ENCODE measurements at regions not wholly inside any gene's neighbourhood (a gene's known extent, or its start where the extent isn't known, plus 50 kb on each side); places are given as distances from the start of the nearest gene placed in this dataset.

DNA sequence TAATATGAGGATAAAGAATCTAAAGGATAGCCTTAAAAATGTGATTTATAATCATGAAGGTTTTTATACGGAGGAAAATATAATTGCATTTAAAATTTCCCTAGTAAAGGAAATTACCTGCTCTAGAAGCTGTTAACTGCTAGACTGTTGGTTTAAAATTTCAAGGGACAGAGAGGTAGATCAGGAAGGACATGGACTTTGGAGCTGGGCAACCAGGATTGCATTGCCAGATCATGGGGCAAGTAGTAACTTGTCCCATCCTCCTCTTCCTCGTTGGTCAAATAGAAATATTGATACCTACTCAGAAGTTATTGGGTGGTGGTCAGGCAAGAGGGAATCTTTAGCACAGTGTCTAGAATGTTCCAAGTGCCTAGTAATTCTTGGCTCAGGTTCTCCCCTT is 525.1 kb downstream of the MFSD1 start:
- TF ChIP-seq PAX5 (IDR thresholded peaks at IDR 0.05; ENCODE audit: insufficient read depth, low read length, severe bottlenecking) = no peak
- no peak for TF ChIP-seq TAF1 (IDR thresholded peaks at IDR 0.05; ENCODE audit: low read depth, low read length)
- no peak for TF ChIP-seq POLR2A (IDR thresholded peaks at IDR 0.05; ENCODE audit: low read depth, low read length)
- no peak for TF ChIP-seq POLR2AphosphoS5 (IDR thresholded peaks at IDR 0.05; ENCODE audit: low read depth, low read length)
- TF ChIP-seq SPI1 (IDR thresholded peaks at IDR 0.05; ENCODE audit: low read depth, low read length) = no peak
- no peak for TF ChIP-seq POU2F2 (IDR thresholded peaks at IDR 0.05; ENCODE audit: low read depth, low read length)
- no peak for DNase-seq (ENCODE audit: insufficient read length, low spot score)
- no peak for FAIRE-seq

DNA sequence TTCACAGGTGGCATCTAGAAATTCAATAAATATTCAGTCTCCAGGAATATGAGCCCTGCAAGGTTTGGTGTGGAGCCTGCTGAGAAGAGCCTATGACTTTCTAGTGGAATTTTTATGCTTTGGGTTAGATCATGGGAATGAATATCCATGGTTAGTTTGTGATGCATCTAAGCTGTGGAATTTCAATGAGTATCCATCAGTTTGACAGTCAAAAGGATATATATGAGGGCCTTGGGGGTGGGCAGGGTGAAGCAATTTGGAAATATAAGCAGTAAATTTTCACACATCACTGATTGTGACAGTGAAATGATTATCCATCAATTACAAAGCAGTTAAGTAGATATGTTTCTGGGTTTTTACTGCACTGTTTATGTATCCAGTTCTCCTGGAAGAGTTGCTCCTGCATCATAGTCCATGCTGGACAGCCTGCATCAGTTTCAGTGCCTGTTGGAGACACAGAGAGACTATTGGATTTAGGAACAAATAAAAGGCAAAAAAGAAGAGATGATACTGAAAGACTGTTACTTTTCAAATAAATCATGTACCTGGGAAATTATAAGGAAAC is 530.8 kb downstream of the MFSD1 start:
- no peak for TF ChIP-seq POLR2A (IDR thresholded peaks at IDR 0.05; ENCODE audit: low read depth, low read length)
- no peak for TF ChIP-seq POU2F2 (IDR thresholded peaks at IDR 0.05; ENCODE audit: low read depth, low read length)
- TF ChIP-seq PAX5 (IDR thresholded peaks at IDR 0.05; ENCODE audit: insufficient read depth, low read length, severe bottlenecking) = no peak
- no peak for TF ChIP-seq TAF1 (IDR thresholded peaks at IDR 0.05; ENCODE audit: low read depth, low read length)
- no peak for TF ChIP-seq SPI1 (IDR thresholded peaks at IDR 0.05; ENCODE audit: low read depth, low read length)
- TF ChIP-seq POLR2AphosphoS5 (IDR thresholded peaks at IDR 0.05; ENCODE audit: low read depth, low read length) = no peak
- DNase-seq (ENCODE audit: insufficient read length, low spot score) = no peak
- no peak for FAIRE-seq

GRCh38 chr3:159339131-159339530 is 537.3 kb downstream of the MFSD1 start:
- FAIRE-seq (no peak), DNase-seq (ENCODE audit: insufficient read length, low spot score) (no peak)
- TF ChIP-seq SPI1 (IDR thresholded peaks at IDR 0.05; ENCODE audit: low read depth, low read length) (no peak), POU2F2 (IDR thresholded peaks at IDR 0.05; ENCODE audit: low read depth, low read length) (no peak), PAX5 (IDR thresholded peaks at IDR 0.05; ENCODE audit: insufficient read depth, low read length, severe bottlenecking) (no peak), POLR2AphosphoS5 (IDR thresholded peaks at IDR 0.05; ENCODE audit: low read depth, low read length) (no peak), TAF1 (IDR thresholded peaks at IDR 0.05; ENCODE audit: low read depth, low read length) (no peak), POLR2A (IDR thresholded peaks at IDR 0.05; ENCODE audit: low read depth, low read length) (no peak)

- DNase-seq (ENCODE audit: insufficient read length, low spot score) = no peak
- no peak for FAIRE-seq
- TF ChIP-seq POU2F2 (IDR thresholded peaks at IDR 0.05; ENCODE audit: low read depth, low read length) = no peak
- no peak for TF ChIP-seq POLR2AphosphoS5 (IDR thresholded peaks at IDR 0.05; ENCODE audit: low read depth, low read length)
- TF ChIP-seq PAX5 (IDR thresholded peaks at IDR 0.05; ENCODE audit: insufficient read depth, low read length, severe bottlenecking) = no peak
- no peak for TF ChIP-seq SPI1 (IDR thresholded peaks at IDR 0.05; ENCODE audit: low read depth, low read length)
- TF ChIP-seq POLR2A (IDR thresholded peaks at IDR 0.05; ENCODE audit: low read depth, low read length) = no peak
- no peak for TF ChIP-seq TAF1 (IDR thresholded peaks at IDR 0.05; ENCODE audit: low read depth, low read length)
Observed at GRCh38 chr3:159340877-159341500, 539.1 kb downstream of the MFSD1 start.

GRCh38 chr3:159346271-159346903 is 544.5 kb downstream of the MFSD1 start:
- no peak for FAIRE-seq
- TF ChIP-seq TAF1 (IDR thresholded peaks at IDR 0.05; ENCODE audit: low read depth, low read length) (no peak), PAX5 (IDR thresholded peaks at IDR 0.05; ENCODE audit: insufficient read depth, low read length, severe bottlenecking) (no peak), POLR2AphosphoS5 (IDR thresholded peaks at IDR 0.05; ENCODE audit: low read depth, low read length) (no peak), POLR2A (IDR thresholded peaks at IDR 0.05; ENCODE audit: low read depth, low read length) (no peak), SPI1 (IDR thresholded peaks at IDR 0.05; ENCODE audit: low read depth, low read length) (no peak), POU2F2 (IDR thresholded peaks at IDR 0.05; ENCODE audit: low read depth, low read length) (no peak)
- DNase-seq (ENCODE audit: insufficient read length, low spot score) = no peak

DNA sequence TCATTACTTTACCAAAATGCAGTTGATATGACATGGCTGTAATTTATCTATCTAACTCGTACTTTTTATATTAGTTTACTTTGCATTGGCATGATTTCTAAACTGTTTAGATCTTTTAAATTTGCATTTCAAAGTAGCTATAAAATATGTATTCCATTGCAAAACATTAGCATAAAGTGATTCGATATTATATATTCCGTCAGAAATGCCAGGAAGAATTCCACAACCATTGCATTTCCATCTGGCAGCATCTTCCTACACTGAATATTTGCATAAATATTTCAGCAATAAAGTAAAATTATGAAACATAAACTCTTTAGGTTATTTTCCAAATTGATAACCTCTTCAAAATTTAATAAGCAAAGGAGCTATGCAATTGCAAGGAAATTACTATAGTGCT is 546.6 kb downstream of the MFSD1 start:
- FAIRE-seq = no peak
- DNase-seq (ENCODE audit: insufficient read length, low spot score) = no peak
- TF ChIP-seq POLR2AphosphoS5 (IDR thresholded peaks at IDR 0.05; ENCODE audit: low read depth, low read length) (no peak), POU2F2 (IDR thresholded peaks at IDR 0.05; ENCODE audit: low read depth, low read length) (no peak), TAF1 (IDR thresholded peaks at IDR 0.05; ENCODE audit: low read depth, low read length) (no peak), SPI1 (IDR thresholded peaks at IDR 0.05; ENCODE audit: low read depth, low read length) (no peak), PAX5 (IDR thresholded peaks at IDR 0.05; ENCODE audit: insufficient read depth, low read length, severe bottlenecking) (no peak), POLR2A (IDR thresholded peaks at IDR 0.05; ENCODE audit: low read depth, low read length) (no peak)

- no peak for DNase-seq (ENCODE audit: insufficient read length, low spot score)
- TF ChIP-seq POU2F2 (IDR thresholded peaks at IDR 0.05; ENCODE audit: low read depth, low read length) (no peak), TAF1 (IDR thresholded peaks at IDR 0.05; ENCODE audit: low read depth, low read length) (no peak), SPI1 (IDR thresholded peaks at IDR 0.05; ENCODE audit: low read depth, low read length) (no peak), POLR2A (IDR thresholded peaks at IDR 0.05; ENCODE audit: low read depth, low read length) (no peak), PAX5 (IDR thresholded peaks at IDR 0.05; ENCODE audit: insufficient read depth, low read length, severe bottlenecking) (no peak), POLR2AphosphoS5 (IDR thresholded peaks at IDR 0.05; ENCODE audit: low read depth, low read length) (no peak)
- FAIRE-seq = no peak
Observed at GRCh38 chr3:159356606-159357005, 554.8 kb downstream of the MFSD1 start.

- FAIRE-seq (no peak), DNase-seq (ENCODE audit: insufficient read length, low spot score) (no peak)
- TF ChIP-seq SPI1 (IDR thresholded peaks at IDR 0.05; ENCODE audit: low read depth, low read length) (no peak), POLR2A (IDR thresholded peaks at IDR 0.05; ENCODE audit: low read depth, low read length) (no peak), TAF1 (IDR thresholded peaks at IDR 0.05; ENCODE audit: low read depth, low read length) (no peak), POLR2AphosphoS5 (IDR thresholded peaks at IDR 0.05; ENCODE audit: low read depth, low read length) (no peak), POU2F2 (IDR thresholded peaks at IDR 0.05; ENCODE audit: low read depth, low read length) (no peak), PAX5 (IDR thresholded peaks at IDR 0.05; ENCODE audit: insufficient read depth, low read length, severe bottlenecking) (no peak)
Observed at GRCh38 chr3:159364511-159364910, 562.7 kb downstream of the MFSD1 start.

DNA sequence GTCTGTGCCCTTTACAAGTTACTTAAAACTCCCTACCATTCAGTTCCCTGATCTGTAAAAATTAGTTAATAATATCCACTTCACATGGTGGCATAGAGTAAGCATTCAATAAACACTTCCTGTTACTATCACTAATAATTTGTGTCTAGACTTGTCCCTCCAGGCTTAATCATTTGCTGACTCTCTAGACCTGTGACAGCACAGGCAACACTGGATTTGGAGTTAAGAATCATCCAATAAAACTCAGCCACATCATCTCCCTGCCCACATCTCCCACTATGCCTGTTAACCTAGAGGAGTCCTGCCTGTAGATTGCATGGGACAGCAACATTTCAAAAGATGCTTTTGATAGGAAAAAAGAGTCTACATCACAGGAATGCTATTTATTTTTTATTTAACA is 564.6 kb downstream of the MFSD1 start:
- TF ChIP-seq PAX5 (IDR thresholded peaks at IDR 0.05; ENCODE audit: insufficient read depth, low read length, severe bottlenecking) = no peak
- no peak for DNase-seq (ENCODE audit: insufficient read length, low spot score)
- no peak for FAIRE-seq
